Stimulated activated CD8-positive, alpha-beta memory T cell treated with anti-CD3 and anti-CD28 coated beads, Interleukin-15, amount 100 ng/mL, for 48 hours (primary cell): ENCODE measurements at regions not wholly inside any gene's neighbourhood (a gene's known extent, or its start where the extent isn't known, plus 50 kb on each side); places are given as distances from the start of the nearest gene placed in this dataset.

Experiments
- DNase-seq, 2 donors: peaks; one replicate each; pipeline ENCODE4 v3.0.0-alpha.2; 2020; ENCODE audit warnings: low read depth in 2 of 2

DNA sequence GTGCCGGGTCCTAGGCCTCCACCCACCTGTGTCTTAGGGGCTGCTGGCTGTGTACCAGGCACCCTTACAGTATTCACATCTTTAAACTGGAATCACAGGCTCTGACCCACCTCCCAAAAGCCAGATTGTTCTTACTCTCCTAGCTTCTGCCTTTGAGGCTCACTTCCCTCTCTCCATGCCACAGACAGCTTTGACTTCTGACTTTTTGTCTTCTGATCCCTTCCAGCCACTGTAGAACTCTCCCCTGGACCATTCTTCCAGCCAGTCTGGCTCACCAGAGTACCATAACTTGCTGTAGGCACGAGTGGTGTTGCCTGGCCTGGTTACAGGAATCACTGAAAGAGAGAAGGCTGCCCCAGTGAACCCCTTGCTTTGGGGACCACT, 58.1 kb upstream of the STUM start:
- DNase-seq: no peak

DNA sequence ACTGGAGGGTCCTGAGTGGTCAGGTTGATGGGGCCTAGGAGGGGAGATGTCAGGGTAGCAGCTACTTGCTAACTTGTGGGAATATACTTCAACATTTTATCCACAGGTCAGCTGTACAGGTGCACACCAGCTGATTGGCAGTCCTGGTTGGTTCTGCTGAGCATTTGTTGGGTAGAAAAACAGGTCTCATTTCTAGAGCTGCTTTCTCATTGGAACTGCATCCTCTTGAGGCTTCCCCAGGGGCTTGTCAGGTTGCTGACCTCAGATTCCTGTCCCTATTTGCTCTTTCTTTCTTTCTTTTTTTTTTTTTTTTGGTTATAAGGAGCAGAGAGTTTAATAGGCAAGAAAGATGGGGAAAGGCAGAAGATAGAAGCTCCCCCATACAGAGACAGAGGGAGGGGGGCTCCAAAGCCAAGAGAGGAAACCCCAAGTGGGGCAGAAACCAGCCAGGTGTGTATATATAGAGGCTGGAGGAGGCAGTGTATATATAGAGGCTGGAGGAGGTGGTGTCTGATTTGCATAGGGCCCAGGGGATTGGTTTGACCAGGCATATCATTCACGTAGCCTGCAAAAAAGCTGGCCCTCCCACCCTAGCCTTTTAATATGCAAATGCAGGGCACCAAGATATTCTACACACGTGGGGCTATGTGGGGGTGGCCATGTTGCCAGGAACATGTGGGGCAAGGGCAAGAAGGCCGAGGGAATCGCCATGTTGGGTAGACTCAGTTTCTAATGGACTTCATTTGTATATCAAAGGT, 57.3 kb upstream of the STUM start:
- DNase-seq: no peak

DNA sequence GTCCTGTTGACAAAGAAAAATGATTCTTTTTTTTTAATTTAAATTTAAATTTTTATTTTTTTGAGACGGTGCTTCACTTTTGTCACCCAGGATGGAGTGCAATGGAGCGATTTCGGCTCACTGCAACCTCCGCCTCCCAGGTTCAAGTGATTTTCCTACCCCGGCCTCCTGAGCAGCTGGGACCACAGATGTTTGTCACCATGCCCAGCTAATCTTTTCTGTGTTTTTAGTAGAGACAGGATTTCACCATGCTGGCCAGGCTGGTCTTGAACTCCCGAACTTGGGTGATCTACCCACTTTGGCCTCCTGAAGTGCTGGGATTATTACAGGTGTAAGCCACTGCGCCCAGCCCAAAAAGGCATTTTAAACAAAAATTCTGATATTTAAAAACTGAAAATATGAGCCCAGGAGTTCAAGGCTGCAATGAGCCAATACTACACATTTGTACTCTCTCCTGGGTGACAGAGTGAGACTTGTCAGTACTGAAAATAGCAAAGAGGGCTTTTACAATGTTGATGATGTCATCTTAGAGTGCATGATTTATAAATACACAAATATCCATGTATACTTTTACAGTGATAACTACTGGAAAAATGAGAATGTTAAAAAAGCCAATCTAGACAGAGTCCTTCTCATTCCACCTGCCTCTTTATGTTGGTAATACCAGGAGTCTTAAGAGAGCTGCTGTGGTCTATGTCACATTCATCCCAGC, 56.0 kb upstream of the STUM start:
- DNase-seq: no peak

GRCh38 chr1:226494092-226494609, 54.4 kb upstream of the STUM start:
- no peak for DNase-seq

DNA sequence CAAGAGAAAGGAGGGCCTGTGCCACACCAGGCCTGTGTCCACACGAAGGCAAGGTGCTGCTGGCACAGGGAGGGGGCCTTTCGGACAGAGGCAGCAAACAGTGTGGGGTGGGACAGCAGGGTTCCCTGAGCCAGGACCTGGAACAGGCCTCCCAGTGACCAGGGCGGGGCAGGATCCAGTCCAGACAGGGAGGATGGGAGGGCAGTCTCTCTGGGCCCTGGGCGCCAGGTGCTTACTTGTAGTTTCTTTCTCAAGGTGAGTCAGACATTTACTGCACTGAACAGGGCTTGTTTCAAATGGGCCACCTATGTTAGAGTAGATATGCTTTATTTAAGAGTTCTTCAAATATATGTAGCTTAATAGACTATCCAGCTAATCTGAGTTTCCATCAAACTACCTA, 52.8 kb upstream of the STUM start:
- DNase-seq: no peak

DNA sequence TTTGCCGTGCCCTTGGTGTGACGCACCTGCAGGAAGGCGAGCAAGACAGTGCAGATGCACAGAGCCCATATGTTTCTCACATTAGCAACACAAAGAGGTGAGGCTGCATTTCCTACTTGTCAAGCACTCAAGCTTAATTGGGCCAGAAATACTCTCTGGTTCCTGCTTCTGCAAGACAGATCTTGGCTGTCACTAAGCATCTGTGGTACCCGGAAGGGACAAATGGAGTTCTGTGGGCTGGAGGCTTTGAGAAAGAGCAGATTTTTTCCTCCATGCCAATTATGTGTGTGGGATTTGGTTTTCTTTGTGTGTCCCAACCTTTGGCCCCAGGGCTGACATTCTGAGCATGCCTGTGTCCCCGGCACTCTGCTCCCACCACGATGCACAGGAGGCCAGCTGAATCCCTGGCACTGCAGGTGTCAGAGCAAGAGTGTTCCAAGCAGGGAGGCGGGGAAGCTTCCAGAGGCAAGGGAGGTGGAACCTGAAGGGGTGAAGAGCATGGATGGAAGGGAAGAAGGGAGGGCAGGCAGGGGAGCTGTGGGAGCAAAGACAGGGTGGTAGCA, 52.0 kb upstream of the STUM start:
- DNase-seq: no peak

- no peak for DNase-seq
Measured at GRCh38 chr1:226497276-226497833, 51.2 kb upstream of the STUM start.

- DNase-seq: no peak
Measured at GRCh38 chr1:226497991-226498639, 50.4 kb upstream of the STUM start.

- no peak for DNase-seq
Measured at GRCh38 chr1:226498640-226499008, 49.9 kb upstream of the STUM start.
